Gastroesophageal sphincter (tissue), 3 donors: ENCODE measurements at regions not wholly inside any gene's neighbourhood (a gene's known extent, or its start where the extent isn't known, plus 50 kb on each side); places are given as distances from the start of the nearest gene placed in this dataset.

Experiments used
- CTCF ChIP-seq, 4 experiments: fragments of 200-600 bp in 2 of 4; fragments of 450-650 bp in 2 of 4; sonication (generic) in 1 of 4; IDR thresholded peaks; one replicate each; pipeline ENCODE4 v1.5.1; 2017 to 2019; ENCODE audit warnings: antibody characterized with exemption in 4 of 4, mild to moderate bottlenecking in 2 of 4, moderate library complexity in 2 of 4
- EP300 ChIP-seq: sonication (generic); formaldehyde crosslinking; IDR thresholded peaks from one replicate; pipeline ENCODE4 v1.6.1; 2017; ENCODE audit warnings: antibody characterized with exemption, mild to moderate bottlenecking
- POLR2A ChIP-seq, 2 donors: fragments of 450-650 bp; IDR thresholded peaks; one replicate each; pipeline ENCODE4 v1.6.1; 2017; ENCODE audit warnings: antibody characterized with exemption in 2 of 2, mild to moderate bottlenecking in 2 of 2, moderate library complexity in 1 of 2
- POLR2AphosphoS5 ChIP-seq: sonication (generic); formaldehyde crosslinking; IDR thresholded peaks from one replicate; pipeline ENCODE4 v1.6.1; 2017; ENCODE audit warnings: antibody characterized with exemption

GRCh38 chr1:219397511-219397910 is 215.4 kb downstream of the ZC3H11B start:
- TF ChIP-seq POLR2A (IDR thresholded peaks at IDR 0.05) (no peak), POLR2AphosphoS5 (no peak), CTCF (IDR thresholded peaks at IDR 0.05) (no peak), EP300 (no peak)
